ENCODE measurements at regions not wholly inside any gene's neighbourhood (a gene's known extent, or its start where the extent isn't known, plus 50 kb on each side); places are given as distances from the start of the nearest gene placed in this dataset.

GRCh38 chr2:67898595-67898994, 164.2 kb downstream of the C1D start:
- no peaks in the 10 kb centered on the region for H3K79me2 ChIP-seq (replicated peaks; ENCODE audit: insufficient read depth)
- H4K20me1 ChIP-seq (replicated peaks; ENCODE audit: insufficient read depth): no peaks in the 10 kb centered on the region
- H3K9me2 ChIP-seq (ENCODE audit: insufficient read depth): peaks cover 15% of the 10 kb centered on the region; the same call in 1 of the 2 replicates
- peaks cover 24% of the 10 kb centered on the region for H3K4me1 ChIP-seq (ENCODE audit: insufficient read depth)
- H3K27me3 ChIP-seq (ENCODE audit: insufficient read depth): peaks cover 9% of the 10 kb centered on the region; the same call in 1 of the 2 replicates
- H3K4me1 Mint-ChIP-seq: peaks cover 38% of the 10 kb centered on the region
- H3K36me3 ChIP-seq (ENCODE audit: insufficient read depth): no peaks in the 10 kb centered on the region; the same call in 1 of the 2 replicates
- peaks cover 4% of the 10 kb centered on the region; the same call in 2 of the 3 replicates for H3K36me3 Mint-ChIP-seq (ENCODE audit: low read depth)
- no peak overlapping the region for H2AFZ ChIP-seq
- no peak overlapping the region for H3K27ac Mint-ChIP-seq
- peaks cover 9% of the 10 kb centered on the region for H3K9me3 Mint-ChIP-seq
- no peaks in the 10 kb centered on the region for H3F3A ChIP-seq (replicated peaks; ENCODE audit: low read depth)
- peak overlapping the region; percentile 48; the same call in 1 of the 2 replicates for H3K4me2 ChIP-seq
- H3K4me3 ChIP-seq: no peak overlapping the region
- DNase-seq (ENCODE audit: low spot score) (no peak), ATAC-seq (peak; percentile 45)
- no peak overlapping the region for H3K27ac ChIP-seq (ENCODE audit: low read depth)
- H3K4me3 Mint-ChIP-seq: no peak overlapping the region
- H3K27me3 Mint-ChIP-seq (ENCODE audit: insufficient read depth, low read depth, poor library complexity): peaks cover 24% of the 10 kb centered on the region
- TF ChIP-seq EZH2phosphoT487 (IDR thresholded peaks at IDR 0.05; ENCODE audit: unreplicated experiment) (no peak), REST (IDR thresholded peaks at IDR 0.05; ENCODE audit: unreplicated experiment) (no peak), ZNF462 (CRISPR knock-in tag; IDR thresholded peaks at IDR 0.05) (0 out of 2 replicates have a peak, but pooled peaks have one; percentile 53), CTCF (conservative IDR thresholded peaks at IDR 0.05; ENCODE audit: low read depth in 2 of 2) (no peak), CREB1 (CRISPR knock-in tag; IDR thresholded peaks at IDR 0.05; ENCODE audit: low read depth) (no peak)
